ENCODE measurements at regions not wholly inside any gene's neighbourhood (a gene's known extent, or its start where the extent isn't known, plus 50 kb on each side); places are given as distances from the start of the nearest gene placed in this dataset.

DNA sequence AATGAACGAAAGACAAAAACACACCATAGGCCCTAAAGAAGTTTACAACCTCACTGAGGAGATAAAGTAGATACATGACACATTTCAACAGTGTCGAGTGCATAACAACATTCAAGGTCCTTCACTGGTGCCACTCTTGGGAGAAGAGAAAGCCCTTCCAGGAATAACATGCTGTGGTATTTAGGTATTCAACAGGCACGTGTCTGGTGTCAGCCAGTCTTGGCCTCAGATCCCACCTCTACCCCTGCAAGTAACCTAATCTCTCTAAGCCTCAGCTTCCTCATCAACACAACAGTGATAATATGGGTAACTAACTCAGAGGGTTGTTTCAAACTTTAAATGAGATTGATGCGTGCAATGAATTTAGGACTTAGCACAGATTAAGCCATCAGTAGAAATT lies 235.0 kb upstream of the ZC3H12C start:
- intact Hi-C loops (cut with micrococcal nuclease; ENCODE audit: unreplicated experiment): no loop called here
- DNase-seq (ENCODE audit: low read depth, low spot score) (no peak), ATAC-seq (no peak)
- Histone ChIP-seq H3K27me3 (ENCODE audit: control insufficient read depth, insufficient read depth, low read length) (no peaks in the 10 kb centered on the region), H3K4me1 (ENCODE audit: control insufficient read depth, insufficient read depth, low read length) (no peaks in the 10 kb centered on the region), H3K27ac (ENCODE audit: low read length) (no peak overlapping the region), H3K36me3 (ENCODE audit: control insufficient read depth, insufficient read depth, low read length) (no peaks in the 10 kb centered on the region), H3K4me3 (ENCODE audit: low read depth in 2 of 2, low read length in 2 of 2) (no peak overlapping the region), H3K9me3 (ENCODE audit: control insufficient read depth, insufficient read depth, low read depth, low read length) (no peaks in the 10 kb centered on the region)
- ChIA-PET CTCF (no interaction called here), POLR2A (no interaction called here)
- in situ Hi-C loops (cut with HindIII; ENCODE audit: low pct_unique_long_range_greater_than_20kb, low sequenced_read_pairs): no loop called here
- no peak for TF ChIP-seq SIN3A (IDR thresholded peaks at IDR 0.05; ENCODE audit: borderline replicate concordance, insufficient read depth, low read depth, low read length)
- TF ChIP-seq, protein P1, sequence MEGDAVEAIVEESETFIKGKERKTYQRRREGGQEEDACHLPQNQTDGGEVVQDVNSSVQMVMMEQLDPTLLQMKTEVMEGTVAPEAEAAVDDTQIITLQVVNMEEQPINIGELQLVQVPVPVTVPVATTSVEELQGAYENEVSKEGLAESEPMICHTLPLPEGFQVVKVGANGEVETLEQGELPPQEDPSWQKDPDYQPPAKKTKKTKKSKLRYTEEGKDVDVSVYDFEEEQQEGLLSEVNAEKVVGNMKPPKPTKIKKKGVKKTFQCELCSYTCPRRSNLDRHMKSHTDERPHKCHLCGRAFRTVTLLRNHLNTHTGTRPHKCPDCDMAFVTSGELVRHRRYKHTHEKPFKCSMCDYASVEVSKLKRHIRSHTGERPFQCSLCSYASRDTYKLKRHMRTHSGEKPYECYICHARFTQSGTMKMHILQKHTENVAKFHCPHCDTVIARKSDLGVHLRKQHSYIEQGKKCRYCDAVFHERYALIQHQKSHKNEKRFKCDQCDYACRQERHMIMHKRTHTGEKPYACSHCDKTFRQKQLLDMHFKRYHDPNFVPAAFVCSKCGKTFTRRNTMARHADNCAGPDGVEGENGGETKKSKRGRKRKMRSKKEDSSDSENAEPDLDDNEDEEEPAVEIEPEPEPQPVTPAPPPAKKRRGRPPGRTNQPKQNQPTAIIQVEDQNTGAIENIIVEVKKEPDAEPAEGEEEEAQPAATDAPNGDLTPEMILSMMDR (IDR thresholded peaks at IDR 0.05): no peak
- TF ChIP-seq TCF7L2 (IDR thresholded peaks at IDR 0.05; ENCODE audit: low read depth, low read length): no peak
- TF ChIP-seq POLR2AphosphoS5 (IDR thresholded peaks at IDR 0.05; ENCODE audit: low read depth, low read length): no peak
- TF ChIP-seq, protein P2, sequence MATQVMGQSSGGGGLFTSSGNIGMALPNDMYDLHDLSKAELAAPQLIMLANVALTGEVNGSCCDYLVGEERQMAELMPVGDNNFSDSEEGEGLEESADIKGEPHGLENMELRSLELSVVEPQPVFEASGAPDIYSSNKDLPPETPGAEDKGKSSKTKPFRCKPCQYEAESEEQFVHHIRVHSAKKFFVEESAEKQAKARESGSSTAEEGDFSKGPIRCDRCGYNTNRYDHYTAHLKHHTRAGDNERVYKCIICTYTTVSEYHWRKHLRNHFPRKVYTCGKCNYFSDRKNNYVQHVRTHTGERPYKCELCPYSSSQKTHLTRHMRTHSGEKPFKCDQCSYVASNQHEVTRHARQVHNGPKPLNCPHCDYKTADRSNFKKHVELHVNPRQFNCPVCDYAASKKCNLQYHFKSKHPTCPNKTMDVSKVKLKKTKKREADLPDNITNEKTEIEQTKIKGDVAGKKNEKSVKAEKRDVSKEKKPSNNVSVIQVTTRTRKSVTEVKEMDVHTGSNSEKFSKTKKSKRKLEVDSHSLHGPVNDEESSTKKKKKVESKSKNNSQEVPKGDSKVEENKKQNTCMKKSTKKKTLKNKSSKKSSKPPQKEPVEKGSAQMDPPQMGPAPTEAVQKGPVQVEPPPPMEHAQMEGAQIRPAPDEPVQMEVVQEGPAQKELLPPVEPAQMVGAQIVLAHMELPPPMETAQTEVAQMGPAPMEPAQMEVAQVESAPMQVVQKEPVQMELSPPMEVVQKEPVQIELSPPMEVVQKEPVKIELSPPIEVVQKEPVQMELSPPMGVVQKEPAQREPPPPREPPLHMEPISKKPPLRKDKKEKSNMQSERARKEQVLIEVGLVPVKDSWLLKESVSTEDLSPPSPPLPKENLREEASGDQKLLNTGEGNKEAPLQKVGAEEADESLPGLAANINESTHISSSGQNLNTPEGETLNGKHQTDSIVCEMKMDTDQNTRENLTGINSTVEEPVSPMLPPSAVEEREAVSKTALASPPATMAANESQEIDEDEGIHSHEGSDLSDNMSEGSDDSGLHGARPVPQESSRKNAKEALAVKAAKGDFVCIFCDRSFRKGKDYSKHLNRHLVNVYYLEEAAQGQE (IDR thresholded peaks at IDR 0.05; ENCODE audit: insufficient read depth in 1 of 2, low read depth in 2 of 2, low read length in 1 of 2): no peak
- BruUV-seq (replicated peaks): no TSS peak

DNA sequence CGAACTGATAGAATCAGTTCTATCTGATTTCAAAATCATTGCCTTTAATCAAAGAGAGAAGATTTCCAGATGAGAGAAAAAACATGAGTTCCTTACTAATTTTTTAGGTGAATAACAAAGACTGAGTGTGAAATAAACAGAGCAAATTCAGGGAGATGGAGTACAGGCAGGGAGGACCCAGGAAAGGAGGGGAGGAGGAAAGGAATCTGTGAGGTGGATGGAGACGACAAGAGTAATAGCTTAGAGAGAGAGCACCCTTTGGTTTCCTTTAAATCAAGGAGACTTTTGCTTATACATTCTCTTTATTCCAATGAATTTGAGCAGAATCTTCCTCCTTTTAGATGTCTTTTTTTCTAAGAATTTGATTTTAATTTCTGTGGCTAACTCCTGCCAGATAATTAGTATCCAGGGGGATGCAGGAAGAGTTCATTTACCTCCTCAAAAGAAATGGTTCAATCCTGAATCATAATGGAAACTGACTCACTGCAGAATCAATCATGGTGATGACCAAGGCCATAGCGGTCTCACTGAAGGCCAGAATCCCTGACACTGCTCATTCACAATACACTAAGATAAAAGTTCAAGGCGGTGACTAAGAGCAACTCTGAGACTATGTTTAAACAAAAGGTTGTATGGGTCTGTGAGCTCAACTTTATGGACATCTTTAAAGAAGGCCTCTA lies 234.0 kb upstream of the ZC3H12C start:
- intact Hi-C loops (cut with micrococcal nuclease; ENCODE audit: unreplicated experiment): no loop called here
- Histone ChIP-seq H3K27ac (ENCODE audit: low read length) (no peak overlapping the region), H3K27me3 (ENCODE audit: control insufficient read depth, insufficient read depth, low read length) (no peaks in the 10 kb centered on the region), H3K4me3 (ENCODE audit: low read depth in 2 of 2, low read length in 2 of 2) (no peak overlapping the region), H3K36me3 (ENCODE audit: control insufficient read depth, insufficient read depth, low read length) (no peaks in the 10 kb centered on the region), H3K9me3 (ENCODE audit: control insufficient read depth, insufficient read depth, low read depth, low read length) (no peaks in the 10 kb centered on the region), H3K4me1 (ENCODE audit: control insufficient read depth, insufficient read depth, low read length) (no peaks in the 10 kb centered on the region)
- in situ Hi-C loops (cut with HindIII; ENCODE audit: low pct_unique_long_range_greater_than_20kb, low sequenced_read_pairs): no loop called here
- POLR2A ChIA-PET: interaction anchor here (0.5 kb wide), 1 partner anchor 7 kb away, joined by 5 read pairs; no protein-coding TSS in a partner anchor
- BruUV-seq (replicated peaks): no TSS peak
- no peak for DNase-seq (ENCODE audit: low read depth, low spot score)
- CTCF ChIA-PET: no interaction called here
- TF ChIP-seq TCF7L2 (IDR thresholded peaks at IDR 0.05; ENCODE audit: low read depth, low read length) (no peak), SIN3A (IDR thresholded peaks at IDR 0.05; ENCODE audit: borderline replicate concordance, insufficient read depth, low read depth, low read length) (no peak), POLR2AphosphoS5 (IDR thresholded peaks at IDR 0.05; ENCODE audit: low read depth, low read length) (no peak)
- TF ChIP-seq, protein P2 (IDR thresholded peaks at IDR 0.05; ENCODE audit: insufficient read depth in 1 of 2, low read depth in 2 of 2, low read length in 1 of 2): no peak
- ATAC-seq: no peak

Data from Panc1 (cell line).